Amniotic epithelial cell (primary cell): ENCODE measurements at regions not wholly inside any gene's neighbourhood (a gene's known extent, or its start where the extent isn't known, plus 50 kb on each side); places are given as distances from the start of the nearest gene placed in this dataset.
"Not testable (repeated sequence)": the region's sequence is repeated elsewhere in the genome, so short reads cannot be mapped to it uniquely, and the experiment has no call there.

Experiments used
- DNase-seq: peaks from one replicate; pipeline ENCODE4 v3.0.0-alpha.2; 2010; ENCODE audit warnings: low read depth

GRCh38 chr7:67359900-67360299 lies 363.3 kb downstream of the TYW1 start:
- no peak for DNase-seq

DNA sequence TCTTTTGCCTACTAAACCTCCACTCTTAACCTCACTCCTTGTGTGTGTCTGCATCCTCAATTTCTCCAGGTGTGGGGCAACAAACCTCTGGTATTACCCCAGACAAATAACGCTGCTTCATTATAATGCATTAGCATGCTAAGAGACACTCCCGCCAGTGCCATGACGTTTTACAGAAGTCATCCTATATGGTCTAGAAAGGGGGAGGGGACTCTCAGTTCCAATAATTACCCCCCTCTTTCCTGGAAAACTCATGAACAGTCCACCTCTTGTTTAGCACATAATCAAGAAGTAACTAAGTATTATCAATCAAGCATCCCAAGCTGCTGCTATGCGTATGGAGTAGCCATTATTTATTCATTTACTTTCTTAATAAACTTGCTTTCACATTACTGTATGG lies 364.5 kb downstream of the TYW1 start:
- no peak for DNase-seq

DNA sequence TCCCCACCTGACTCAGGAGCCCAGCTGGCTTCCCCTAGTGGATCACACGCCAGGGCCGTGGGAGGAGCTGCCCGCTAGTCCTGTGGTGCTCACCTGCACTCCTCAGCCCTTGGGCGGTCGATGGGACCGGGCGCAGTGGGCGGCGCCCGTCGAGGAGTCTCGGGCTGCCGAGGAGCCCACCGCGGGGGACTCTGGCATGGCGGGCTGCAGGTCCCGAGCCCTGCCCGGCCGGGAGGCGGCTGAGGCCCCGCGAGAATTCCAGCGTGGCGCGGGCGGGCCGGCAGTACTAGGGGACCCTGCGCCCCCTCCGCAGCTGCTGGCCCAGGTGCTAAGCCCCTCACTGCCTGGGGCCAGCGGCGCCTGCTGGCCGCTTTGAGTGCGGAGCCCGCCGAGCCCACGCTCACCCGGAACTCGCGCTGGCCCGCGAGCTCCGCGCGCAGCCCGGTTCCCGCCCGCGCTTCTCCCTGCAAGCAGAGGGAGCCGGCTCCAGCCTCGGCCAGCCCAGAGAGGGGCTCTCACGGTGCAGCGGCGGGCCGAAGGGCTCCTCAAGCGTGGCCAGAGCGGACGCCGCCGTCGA lies 367.9 kb downstream of the TYW1 start:
- DNase-seq = no peak

DNA sequence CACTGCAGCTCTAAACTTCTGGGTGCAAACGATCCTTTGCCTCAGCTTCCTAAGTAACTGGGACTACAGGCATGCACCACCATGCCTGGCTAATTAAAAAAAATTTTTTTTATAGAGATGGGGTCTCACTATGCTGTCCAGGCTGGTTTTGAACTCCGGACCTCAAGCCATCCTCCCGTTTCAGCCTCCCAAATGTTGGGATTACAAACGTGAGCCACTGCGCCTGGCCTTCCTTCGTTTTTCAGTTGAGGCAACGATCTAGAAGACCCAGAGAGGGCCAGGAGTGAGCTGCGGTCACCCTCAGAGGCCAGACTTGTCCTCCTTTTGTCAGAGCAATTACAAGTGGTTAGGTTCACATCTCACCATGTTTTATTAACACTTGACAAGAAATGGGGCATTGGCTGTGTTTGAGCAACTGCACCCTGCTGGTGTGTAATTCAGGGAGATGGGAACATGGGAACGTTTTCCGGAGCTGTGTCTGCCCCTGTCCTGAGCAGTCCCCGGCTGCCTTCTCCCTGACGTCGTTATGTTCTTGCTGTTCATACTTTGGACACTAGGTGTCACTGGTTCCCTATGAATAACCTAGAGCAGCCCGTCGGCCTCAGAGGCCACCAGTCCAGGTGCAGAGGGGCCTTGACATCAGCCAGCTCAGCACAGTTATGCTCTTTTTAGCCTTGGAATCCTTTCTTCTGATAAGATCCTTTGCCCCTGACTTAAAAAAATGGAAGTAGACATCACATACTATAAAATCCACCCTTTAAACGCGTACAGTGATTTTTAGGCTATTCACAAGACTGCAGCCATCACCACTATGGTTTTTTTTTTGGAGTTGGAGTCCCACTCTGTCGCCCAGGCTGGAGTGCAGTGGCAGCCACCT lies 375.0 kb downstream of the TYW1 start:
- DNase-seq = peak; percentile 51

GRCh38 chr7:67373389-67373788 lies 376.8 kb downstream of the TYW1 start:
- DNase-seq = not testable (repeated sequence)

- DNase-seq = no peak
These were observed 378.8 kb downstream of the TYW1 start for GRCh38 chr7:67375427-67375826.

GRCh38 chr7:67377939-67378862 lies 381.6 kb downstream of the TYW1 start:
- peak; percentile 64 for DNase-seq

GRCh38 chr7:67380326-67380725 lies 383.7 kb downstream of the TYW1 start:
- DNase-seq = no peak

- DNase-seq = no peak
These were observed 384.2 kb downstream of the TYW1 start for GRCh38 chr7:67380858-67381257.

GRCh38 chr7:67387851-67388250 lies 391.2 kb downstream of the TYW1 start:
- DNase-seq = no peak

DNA sequence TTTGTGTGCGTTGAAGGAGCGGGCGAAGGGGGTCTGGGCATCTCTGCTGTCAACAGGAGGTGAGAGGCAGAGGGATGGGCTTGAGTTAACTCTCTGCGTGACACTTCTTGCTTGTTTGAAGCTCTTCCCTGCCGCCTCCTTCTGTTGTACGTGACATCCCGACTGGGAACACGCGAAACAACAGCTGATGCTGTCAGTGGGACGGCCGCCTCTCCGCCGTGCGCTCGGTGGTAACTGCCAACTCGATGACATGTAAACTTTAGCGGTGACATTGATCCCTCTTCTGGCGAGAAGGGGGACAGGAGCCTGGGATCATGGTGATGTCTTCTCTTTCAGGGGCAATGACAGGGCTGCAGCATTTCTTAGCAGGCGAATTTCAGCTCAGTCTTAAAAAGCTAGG lies 394.5 kb downstream of the TYW1 start:
- DNase-seq = no peak

GRCh38 chr7:67392596-67393438 lies 396.2 kb downstream of the TYW1 start:
- DNase-seq = no peak

DNA sequence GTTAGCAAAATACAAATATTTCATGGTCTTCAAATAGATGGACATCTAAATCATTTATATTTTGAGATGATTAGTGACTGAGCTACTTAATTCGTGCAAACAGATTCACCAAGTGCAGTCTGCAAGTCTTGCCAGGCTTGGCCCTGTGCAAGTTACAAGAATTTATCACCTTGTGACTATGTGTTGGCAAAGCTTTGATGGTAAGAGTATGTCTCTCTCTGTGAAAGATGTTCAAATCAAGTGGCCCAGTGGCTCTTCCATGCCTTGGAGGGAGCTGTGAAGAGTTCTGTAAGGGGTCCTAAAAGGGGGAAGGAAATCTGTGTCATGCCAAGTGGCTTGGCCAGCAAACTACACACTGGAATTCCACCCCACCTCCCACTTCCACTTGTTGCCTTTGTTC lies 397.3 kb downstream of the TYW1 start:
- no peak for DNase-seq

- DNase-seq = no peak
These were observed 402.3 kb downstream of the TYW1 start for GRCh38 chr7:67398916-67399315.

- no peak for DNase-seq
These were observed 404.9 kb downstream of the TYW1 start for GRCh38 chr7:67401492-67401891.

DNA sequence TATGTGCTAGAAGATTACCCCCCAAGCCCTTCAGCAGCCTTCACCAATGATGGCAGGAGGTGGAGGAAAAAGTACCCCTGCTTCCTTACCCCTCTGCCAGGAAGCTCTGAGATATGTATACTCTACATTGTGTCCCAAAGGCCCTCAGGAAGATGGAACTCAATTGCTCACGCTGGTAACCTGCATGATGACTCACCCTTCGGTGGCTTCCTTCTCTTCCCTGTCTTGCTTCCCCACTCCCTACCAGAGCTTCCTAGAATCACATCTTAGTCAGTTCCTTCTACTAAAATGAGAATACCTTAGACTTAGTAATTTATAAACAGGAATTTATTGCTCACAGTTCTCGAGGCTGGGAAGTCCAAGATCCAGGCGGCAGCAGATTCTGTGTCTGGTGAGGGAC lies 405.6 kb downstream of the TYW1 start:
- DNase-seq = no peak

DNA sequence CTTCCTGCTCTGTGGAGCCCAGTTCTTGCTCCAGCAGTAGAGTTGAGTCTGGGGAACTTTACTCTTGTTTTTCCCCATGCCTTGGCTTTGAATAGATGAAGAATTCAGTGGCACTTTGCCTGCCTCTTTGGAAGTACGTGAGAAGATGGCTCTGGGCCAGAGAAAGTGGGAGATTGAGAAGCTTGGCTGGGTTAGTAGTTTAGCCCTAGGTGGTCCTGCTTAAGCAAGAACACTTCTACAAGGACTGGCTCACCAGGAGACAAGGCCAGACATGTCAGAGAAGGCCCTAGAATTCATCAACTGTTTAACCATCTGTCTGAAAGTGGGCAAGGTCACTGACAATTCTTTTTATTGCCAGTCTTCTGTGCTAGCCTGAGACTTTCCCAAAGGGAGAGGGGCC lies 410.3 kb downstream of the TYW1 start:
- DNase-seq = no peak

DNA sequence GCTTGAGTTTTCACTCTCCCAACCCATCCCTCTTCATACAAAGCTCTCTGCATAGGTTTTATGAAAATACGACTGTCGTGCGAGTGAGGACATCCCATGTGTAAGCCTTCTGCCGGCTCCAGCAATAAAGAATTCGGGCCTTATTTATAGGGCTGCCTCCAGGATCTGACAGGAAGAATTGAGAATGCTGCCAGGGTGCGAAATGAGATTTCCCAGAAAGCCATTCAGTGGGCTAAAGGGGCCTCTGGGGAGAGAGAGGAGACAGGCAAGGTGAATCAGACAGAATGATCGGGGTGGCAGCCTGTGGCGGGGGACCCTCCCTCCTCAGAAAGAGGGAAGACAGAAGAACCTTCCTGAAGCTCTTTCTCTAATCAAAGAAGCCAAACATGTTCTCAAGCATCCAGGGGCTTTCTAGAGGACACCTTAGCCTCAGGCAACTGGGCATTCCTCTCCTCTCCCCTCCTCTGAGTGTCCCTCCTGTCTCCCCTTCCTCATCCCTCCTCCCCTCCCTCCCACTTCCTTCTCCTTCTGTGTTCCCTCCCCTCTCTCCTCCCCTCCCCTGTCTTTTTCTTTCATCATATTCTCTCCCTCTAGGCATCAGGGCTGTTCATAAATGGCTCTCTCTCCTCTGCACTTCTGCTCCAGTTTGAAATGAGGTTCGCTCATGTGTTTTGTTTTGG lies 410.9 kb downstream of the TYW1 start:
- DNase-seq = no peak

DNA sequence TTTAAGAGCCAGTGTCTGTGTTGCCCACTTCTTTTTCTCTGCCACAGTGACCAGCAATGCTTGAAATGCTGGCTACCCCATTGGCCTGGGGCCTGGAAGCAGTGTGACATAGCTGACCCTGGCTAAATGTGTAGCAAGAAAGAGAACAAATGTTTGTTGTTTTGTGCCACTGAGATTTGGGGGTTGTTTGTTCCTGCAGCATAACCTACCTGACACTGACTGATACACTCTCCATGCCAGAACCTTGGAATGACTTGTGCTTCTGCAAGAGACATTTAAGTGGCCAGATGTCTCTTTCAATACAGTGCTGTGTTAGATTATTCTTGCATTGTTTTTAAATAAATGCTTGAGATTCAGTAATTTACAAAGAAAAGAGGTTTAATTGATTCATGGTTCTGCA lies 411.5 kb downstream of the TYW1 start:
- DNase-seq = no peak

GRCh38 chr7:67413670-67414069 lies 417.0 kb downstream of the TYW1 start:
- DNase-seq = no peak

DNA sequence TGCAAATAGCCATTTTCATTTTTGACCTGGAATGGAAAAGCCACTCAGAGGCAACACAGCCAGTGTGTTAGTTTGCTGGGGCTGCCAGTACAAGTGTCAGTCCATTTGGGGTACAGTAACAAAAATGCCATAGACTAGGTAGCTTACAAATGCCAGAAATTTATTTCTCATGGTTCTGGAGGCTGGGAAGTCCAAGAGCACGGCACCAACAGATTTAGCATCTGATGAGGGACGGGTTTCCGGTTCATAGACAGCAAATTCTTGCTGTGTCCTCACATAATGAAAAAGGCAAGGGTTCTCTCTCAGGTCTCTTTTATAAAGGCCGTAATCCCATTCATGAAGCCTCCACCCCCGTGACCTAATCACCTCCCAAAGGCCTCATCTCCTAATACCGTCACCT lies 418.2 kb downstream of the TYW1 start:
- DNase-seq = no peak
